GM21367 (cell line): ENCODE measurements at regions not wholly inside any gene's neighbourhood (a gene's known extent, or its start where the extent isn't known, plus 50 kb on each side); places are given as distances from the start of the nearest gene placed in this dataset.

ENCODE experiments used
- ATAC-seq: cut with Tn5 transposase; IDR thresholded peaks from one replicate; pipeline ENCODE4 v1.9.1; 2021; ENCODE audit not compliant: unreplicated experiment

GRCh38 chr10:107814865-107815487 is 650.5 kb upstream of the SORCS1 start:
- peak; percentile 79 for ATAC-seq

GRCh38 chr10:107813451-107814162 is 649.1 kb upstream of the SORCS1 start:
- ATAC-seq: no peak

- no peak for ATAC-seq
Measured at GRCh38 chr10:107809889-107810288, 645.4 kb upstream of the SORCS1 start.

GRCh38 chr10:107807836-107808235 is 643.3 kb upstream of the SORCS1 start:
- ATAC-seq: no peak

- no peak for ATAC-seq
Measured at GRCh38 chr10:107806026-107806425, 641.5 kb upstream of the SORCS1 start.

GRCh38 chr10:107803546-107803945 is 639.0 kb upstream of the SORCS1 start:
- ATAC-seq: no peak

GRCh38 chr10:107800061-107800460 is 635.6 kb upstream of the SORCS1 start:
- ATAC-seq: no peak

- no peak for ATAC-seq
Measured at GRCh38 chr10:107790271-107790670, 625.8 kb upstream of the SORCS1 start.

- ATAC-seq: no peak
Measured at GRCh38 chr10:107771066-107771465, 606.6 kb upstream of the SORCS1 start.

- no peak for ATAC-seq
Measured at GRCh38 chr10:107767185-107767584, 602.7 kb upstream of the SORCS1 start.

GRCh38 chr10:107754814-107755213 is 590.3 kb upstream of the SORCS1 start:
- no peak for ATAC-seq

GRCh38 chr10:107749235-107749634 is 584.7 kb upstream of the SORCS1 start:
- ATAC-seq: no peak

- no peak for ATAC-seq
Measured at GRCh38 chr10:107747851-107748250, 583.3 kb upstream of the SORCS1 start.

- no peak for ATAC-seq
Measured at GRCh38 chr10:107741971-107742370, 577.5 kb upstream of the SORCS1 start.

GRCh38 chr10:107740962-107741690 is 576.6 kb upstream of the SORCS1 start:
- no peak for ATAC-seq

GRCh38 chr10:107739951-107740350 is 575.4 kb upstream of the SORCS1 start:
- ATAC-seq: no peak

- no peak for ATAC-seq
Measured at GRCh38 chr10:107733328-107734130, 569.0 kb upstream of the SORCS1 start.

GRCh38 chr10:107732045-107732444 is 567.5 kb upstream of the SORCS1 start:
- ATAC-seq: no peak

GRCh38 chr10:107728807-107729206 is 564.3 kb upstream of the SORCS1 start:
- peak; percentile 75 for ATAC-seq

GRCh38 chr10:107727767-107728317 is 563.3 kb upstream of the SORCS1 start:
- ATAC-seq: no peak

- no peak for ATAC-seq
Measured at GRCh38 chr10:107718864-107719263, 554.4 kb upstream of the SORCS1 start.
